ENCODE measurements at regions not wholly inside any gene's neighbourhood (a gene's known extent, or its start where the extent isn't known, plus 50 kb on each side); places are given as distances from the start of the nearest gene placed in this dataset.

- no peak for TF ChIP-seq SP1 (IDR thresholded peaks at IDR 0.05)
- no peak for TF ChIP-seq NFRKB (IDR thresholded peaks at IDR 0.05)
- TF ChIP-seq FOXM1 (IDR thresholded peaks at IDR 0.05; ENCODE audit: borderline replicate concordance): no peak
- TF ChIP-seq CTBP1 (IDR thresholded peaks at IDR 0.05; ENCODE audit: borderline replicate concordance): no peak
- TF ChIP-seq PKNOX1 (IDR thresholded peaks at IDR 0.05): no peak
- no peak for TF ChIP-seq ELF4 (IDR thresholded peaks at IDR 0.05)
- TF ChIP-seq L3MBTL2 (conservative IDR thresholded peaks at IDR 0.05): no peak
- TF ChIP-seq LEF1 (IDR thresholded peaks at IDR 0.05; ENCODE audit: borderline replicate concordance): no peak
- no peak for TF ChIP-seq HDGF (IDR thresholded peaks at IDR 0.05; ENCODE audit: borderline replicate concordance)
These were observed 458.8 kb upstream of the NOVA1 start for GRCh38 chr14:27056586-27056985.

Measured in HEK293T (cell line).